BE2C (cell line): ENCODE measurements at regions not wholly inside any gene's neighbourhood (a gene's known extent, or its start where the extent isn't known, plus 50 kb on each side); places are given as distances from the start of the nearest gene placed in this dataset.

Experiments used
- DNase-seq: peaks from one replicate; pipeline ENCODE4 v3.0.0-alpha.2; 2020
- H3K27me3 ChIP-seq: fragments of 250-450 bp; sonication (Bioruptor Pico); 2 replicates; pipeline ENCODE4 v1.5.1; 2020; ENCODE audit warnings: mild to moderate bottlenecking
- H3K36me3 ChIP-seq: fragments of 250-450 bp; sonication (Bioruptor Pico); 2 replicates; pipeline ENCODE4 v1.5.1; 2020; ENCODE audit warnings: mild to moderate bottlenecking
- H3K4me1 ChIP-seq: fragments of 250-450 bp; sonication (Bioruptor Pico); 2 replicates; pipeline ENCODE4 v1.5.1; 2020
- H3K4me3 ChIP-seq: 2 replicates; pipeline ENCODE4 v1.5.1; 2011; ENCODE audit warnings: low read depth, low read length
- H3K9me3 ChIP-seq: fragments of 250-450 bp; sonication (Bioruptor Pico); 2 replicates; pipeline ENCODE4 v1.5.1; 2020
- TF ChIP-seq, protein P1 (sequence below): IDR thresholded peaks from 2 replicates; pipeline ENCODE4 v1.5.1; 2012; ENCODE audit warnings: mild to moderate bottlenecking, low read depth, low read length

DNA sequence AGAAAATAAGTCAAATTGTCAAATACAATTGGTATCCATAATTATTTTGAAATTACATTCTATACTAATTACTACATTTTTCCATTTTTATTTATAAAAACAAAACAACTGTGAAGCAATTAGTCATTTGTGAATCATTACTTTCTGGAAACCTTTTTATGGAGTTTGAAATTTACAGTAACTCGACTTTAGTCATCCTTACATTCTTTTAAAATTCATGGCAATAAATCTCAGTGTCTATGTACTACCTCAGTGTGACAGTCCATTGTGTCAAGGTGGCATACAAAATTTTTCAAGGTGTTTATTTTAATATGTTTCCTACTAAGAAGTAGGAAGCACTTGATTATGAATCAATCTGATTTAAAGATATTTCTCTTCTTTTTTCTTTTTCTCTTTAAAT lies 1949.4 kb upstream of the RAG2 start:
- Histone ChIP-seq H3K4me3 (no peak overlapping the region), H3K9me3 (no peaks in the 10 kb centered on the region), H3K36me3 (no peaks in the 10 kb centered on the region), H3K4me1 (no peaks in the 10 kb centered on the region), H3K27me3 (no peaks in the 10 kb centered on the region)
- DNase-seq, result no peak
- TF ChIP-seq, protein P1, sequence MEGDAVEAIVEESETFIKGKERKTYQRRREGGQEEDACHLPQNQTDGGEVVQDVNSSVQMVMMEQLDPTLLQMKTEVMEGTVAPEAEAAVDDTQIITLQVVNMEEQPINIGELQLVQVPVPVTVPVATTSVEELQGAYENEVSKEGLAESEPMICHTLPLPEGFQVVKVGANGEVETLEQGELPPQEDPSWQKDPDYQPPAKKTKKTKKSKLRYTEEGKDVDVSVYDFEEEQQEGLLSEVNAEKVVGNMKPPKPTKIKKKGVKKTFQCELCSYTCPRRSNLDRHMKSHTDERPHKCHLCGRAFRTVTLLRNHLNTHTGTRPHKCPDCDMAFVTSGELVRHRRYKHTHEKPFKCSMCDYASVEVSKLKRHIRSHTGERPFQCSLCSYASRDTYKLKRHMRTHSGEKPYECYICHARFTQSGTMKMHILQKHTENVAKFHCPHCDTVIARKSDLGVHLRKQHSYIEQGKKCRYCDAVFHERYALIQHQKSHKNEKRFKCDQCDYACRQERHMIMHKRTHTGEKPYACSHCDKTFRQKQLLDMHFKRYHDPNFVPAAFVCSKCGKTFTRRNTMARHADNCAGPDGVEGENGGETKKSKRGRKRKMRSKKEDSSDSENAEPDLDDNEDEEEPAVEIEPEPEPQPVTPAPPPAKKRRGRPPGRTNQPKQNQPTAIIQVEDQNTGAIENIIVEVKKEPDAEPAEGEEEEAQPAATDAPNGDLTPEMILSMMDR, result no peak

DNA sequence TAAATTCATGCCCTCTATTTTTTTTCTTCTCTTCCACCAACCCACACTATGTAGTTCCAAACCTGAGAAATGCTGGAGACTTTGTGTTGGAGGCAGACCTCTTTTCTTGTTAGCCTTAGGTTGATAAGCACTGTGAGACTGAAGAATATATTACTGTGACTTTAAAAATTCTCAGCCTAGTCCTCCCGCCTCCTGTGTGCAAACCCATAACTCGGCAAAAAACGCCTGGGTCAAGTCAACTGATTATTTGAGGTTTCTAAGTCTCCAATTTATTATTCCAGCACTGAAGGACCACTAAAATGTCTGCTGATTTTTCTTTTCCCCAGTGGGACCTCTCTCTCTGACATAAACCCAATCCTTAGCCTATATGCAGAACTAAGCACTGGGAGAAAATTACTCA lies 1946.0 kb upstream of the RAG2 start:
- Histone ChIP-seq H3K9me3 (no peaks in the 10 kb centered on the region), H3K36me3 (no peaks in the 10 kb centered on the region), H3K27me3 (no peaks in the 10 kb centered on the region), H3K4me1 (no peaks in the 10 kb centered on the region), H3K4me3 (no peak overlapping the region)
- TF ChIP-seq, protein P1, result no peak
- DNase-seq, result no peak

DNA sequence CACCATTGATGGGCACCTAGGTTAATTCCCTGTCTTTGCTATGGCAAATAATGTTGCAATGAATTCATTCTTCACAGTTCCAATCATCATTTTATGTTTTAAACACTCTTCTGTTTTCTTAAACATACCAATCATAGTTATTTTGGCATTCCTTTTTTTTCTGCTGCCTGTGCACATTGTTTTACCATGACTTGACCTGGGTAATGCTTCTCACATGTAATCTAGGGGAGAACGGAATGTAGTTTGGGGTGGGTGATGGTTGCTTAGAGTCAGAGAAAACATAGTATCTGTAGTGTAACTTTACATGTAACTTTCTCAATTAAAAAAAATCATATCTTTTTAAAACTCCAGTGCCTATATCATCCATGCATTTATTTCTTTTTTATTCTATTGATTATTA lies 1945.3 kb upstream of the RAG2 start:
- H3K36me3 ChIP-seq, result no peaks in the 10 kb centered on the region
- H3K27me3 ChIP-seq, result no peaks in the 10 kb centered on the region
- H3K9me3 ChIP-seq, result no peaks in the 10 kb centered on the region
- no peaks in the 10 kb centered on the region for H3K4me1 ChIP-seq
- TF ChIP-seq, protein P1, result no peak
- H3K4me3 ChIP-seq, result no peak overlapping the region
- no peak for DNase-seq

DNA sequence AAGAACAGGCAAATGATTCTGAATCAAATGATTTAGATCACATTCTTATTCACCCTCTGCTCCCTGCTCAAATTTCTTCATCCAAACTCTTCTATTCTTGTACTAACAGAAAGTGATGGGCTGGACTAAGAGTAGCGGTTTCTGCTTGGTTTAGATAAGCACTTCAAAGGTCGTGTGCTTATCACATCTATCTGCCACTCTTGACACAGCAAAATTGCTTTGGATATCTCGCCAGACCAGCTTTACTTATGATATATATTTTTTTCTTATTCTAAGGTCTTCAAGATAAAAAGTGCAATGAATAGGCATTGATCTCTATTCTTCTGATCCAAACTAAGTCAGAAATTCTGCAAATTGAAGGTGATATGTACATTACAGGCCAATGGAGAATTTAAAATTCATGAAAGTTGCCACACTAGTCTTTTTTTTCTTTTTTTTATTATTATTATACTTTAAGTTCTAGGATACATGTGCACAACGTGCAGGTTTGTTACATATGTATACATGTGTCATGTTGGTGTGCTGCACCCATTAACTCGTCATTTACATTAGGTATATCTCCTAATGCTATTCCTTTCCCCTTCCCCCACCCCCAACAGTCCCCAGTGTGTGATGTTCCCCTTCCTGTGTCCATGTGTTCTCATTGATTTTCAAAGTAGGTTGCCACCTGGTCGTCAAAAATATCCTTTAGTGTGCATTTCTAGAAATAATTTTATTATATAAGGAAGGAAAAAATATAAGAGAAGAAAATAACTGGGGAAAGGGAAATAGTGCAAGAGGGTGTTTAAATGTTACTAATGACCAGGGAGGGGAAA lies 1941.0 kb upstream of the RAG2 start:
- no peaks in the 10 kb centered on the region for H3K27me3 ChIP-seq
- H3K36me3 ChIP-seq, result no peaks in the 10 kb centered on the region
- no peak overlapping the region for H3K4me3 ChIP-seq
- no peak for DNase-seq
- TF ChIP-seq, protein P1, result no peak
- no peaks in the 10 kb centered on the region for H3K9me3 ChIP-seq
- no peaks in the 10 kb centered on the region for H3K4me1 ChIP-seq

DNA sequence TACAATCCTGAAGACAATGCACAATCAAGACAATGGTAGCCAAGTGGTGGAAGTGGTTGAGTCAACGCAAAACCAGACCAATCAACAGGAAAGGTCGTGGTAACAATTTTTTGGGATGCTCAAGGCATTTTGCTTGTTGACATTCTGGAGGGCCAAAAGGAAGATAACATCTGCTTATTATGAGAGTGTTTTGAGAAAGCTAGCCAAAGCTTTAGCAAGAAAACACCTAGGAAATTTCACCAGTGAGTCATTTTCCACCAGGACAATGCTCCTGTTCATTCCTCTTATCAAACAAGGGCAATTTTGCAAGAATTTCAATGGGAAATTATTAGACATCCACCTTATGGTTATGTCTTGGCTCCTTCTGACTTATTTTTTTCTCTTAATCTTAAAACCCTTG lies 1932.2 kb upstream of the RAG2 start:
- Histone ChIP-seq H3K27me3 (no peaks in the 10 kb centered on the region), H3K9me3 (no peaks in the 10 kb centered on the region), H3K4me1 (no peaks in the 10 kb centered on the region), H3K36me3 (no peaks in the 10 kb centered on the region), H3K4me3 (no peak overlapping the region)
- no peak for DNase-seq
- TF ChIP-seq, protein P1, result no peak

DNA sequence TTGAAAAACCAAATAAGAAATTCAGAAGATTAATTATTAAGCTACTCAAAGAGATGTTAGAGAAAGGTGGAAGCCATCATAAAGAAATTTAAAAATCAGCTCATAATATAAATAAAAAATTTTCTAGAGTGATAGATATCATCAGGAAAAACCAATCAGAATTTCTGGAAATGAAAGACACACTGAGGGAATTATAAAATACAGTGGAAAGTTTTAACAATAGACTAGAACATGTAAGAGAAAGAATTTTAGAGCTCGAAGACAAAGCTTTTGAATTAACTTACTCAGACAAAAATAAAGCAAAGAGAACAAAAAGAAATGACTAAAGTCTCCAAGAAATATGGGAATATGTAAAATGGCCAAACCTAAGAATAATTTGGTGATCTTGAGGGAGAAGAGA lies 1926.9 kb upstream of the RAG2 start:
- Histone ChIP-seq H3K36me3 (no peaks in the 10 kb centered on the region), H3K4me3 (no peak overlapping the region), H3K9me3 (no peaks in the 10 kb centered on the region), H3K4me1 (no peaks in the 10 kb centered on the region), H3K27me3 (no peaks in the 10 kb centered on the region)
- TF ChIP-seq, protein P1, result no peak
- DNase-seq, result no peak
